Loucy (cell line): ENCODE measurements at regions not wholly inside any gene's neighbourhood (a gene's known extent, or its start where the extent isn't known, plus 50 kb on each side); places are given as distances from the start of the nearest gene placed in this dataset.

Experiments used
- H2AFZ ChIP-seq: fragments of 200-600 bp; sonication (generic); 2 replicates; pipeline ENCODE4 v1.6.0; 2016; ENCODE audit warnings: antibody characterized with exemption, mild to moderate bottlenecking, low read length, moderate library complexity
- H3F3A ChIP-seq: fragments of 200-600 bp; 2 replicates; pipeline ENCODE4 v1.6.0; 2016; ENCODE audit warnings: antibody characterized with exemption, low read depth, mild to moderate bottlenecking
- H3K27me3 ChIP-seq: fragments of 200-600 bp; sonication (generic); 2 replicates; pipeline ENCODE4 v1.6.1; 2014; ENCODE audit warnings: low read length, mild to moderate bottlenecking; ENCODE audit not compliant: insufficient read depth, poor library complexity, severe bottlenecking
- H3K36me3 ChIP-seq: fragments of 200-600 bp; sonication (generic); 2 replicates; pipeline ENCODE4 v1.6.1; 2016; ENCODE audit warnings: low read length; ENCODE audit not compliant: insufficient read depth
- H3K4me1 ChIP-seq: fragments of 200-600 bp; sonication (generic); 2 replicates; pipeline ENCODE4 v1.5.1; 2014; ENCODE audit warnings: low read length, mild to moderate bottlenecking; ENCODE audit not compliant: insufficient read depth, poor library complexity, severe bottlenecking
- H3K4me2 ChIP-seq: fragments of 200-600 bp; sonication (generic); 2 replicates; pipeline ENCODE4 v1.6.0; 2014; ENCODE audit warnings: antibody characterized with exemption, low read length, low read depth, mild to moderate bottlenecking; ENCODE audit not compliant: poor library complexity, severe bottlenecking
- H3K4me3 ChIP-seq: fragments of 200-600 bp; sonication (generic); 2 replicates; pipeline ENCODE4 v1.5.1; 2014; ENCODE audit warnings: low read length, mild to moderate bottlenecking, mixed read lengths; ENCODE audit not compliant: poor library complexity, severe bottlenecking
- H3K79me2 ChIP-seq: fragments of 200-600 bp; sonication (generic); 2 replicates; pipeline ENCODE4 v1.6.1; 2014; ENCODE audit warnings: low read length; ENCODE audit not compliant: insufficient read depth
- H3K9ac ChIP-seq: fragments of 200-600 bp; sonication (generic); 2 replicates; pipeline ENCODE4 v1.6.0; 2014; ENCODE audit warnings: mild to moderate bottlenecking, low read depth, low read length, moderate library complexity; ENCODE audit not compliant: poor library complexity, severe bottlenecking
- H3K9me2 ChIP-seq: fragments of 200-600 bp; sonication (generic); replicated peaks from 2 replicates; pipeline ENCODE4 v1.6.1; 2016; ENCODE audit warnings: low read depth, low read length, mixed read lengths
- H3K9me3 ChIP-seq: fragments of 200-600 bp; sonication (generic); 2 replicates; pipeline ENCODE4 v1.6.1; 2014; ENCODE audit warnings: mild to moderate bottlenecking, antibody characterized with exemption, low read length, low read depth; ENCODE audit not compliant: insufficient read depth
- H4K20me1 ChIP-seq: fragments of 200-600 bp; sonication (generic); 2 replicates; pipeline ENCODE4 v1.6.0; 2014; ENCODE audit warnings: antibody characterized with exemption, low read length, mild to moderate bottlenecking; ENCODE audit not compliant: insufficient read depth, poor library complexity, severe bottlenecking
- EZH2phosphoT487 ChIP-seq: fragments of 200-600 bp; IDR thresholded peaks from 2 replicates; pipeline ENCODE4 v1.6.1; 2018; ENCODE audit warnings: antibody characterized with exemption, mild to moderate bottlenecking, moderate library complexity, borderline replicate concordance
- TF ChIP-seq, protein P1 (sequence below): fragments of 200-600 bp; sonication (generic); conservative IDR thresholded peaks from 2 replicates; pipeline ENCODE4 v1.5.1; 2014; ENCODE audit warnings: mild to moderate bottlenecking, antibody characterized with exemption, low read length

GRCh38 chr18:39375066-39375465 is 1809.5 kb upstream of the CELF4 start:
- Histone ChIP-seq H2AFZ (no peak overlapping the region), H3K36me3 (no peaks in the 10 kb centered on the region), H3K9me2 (no peaks in the 10 kb centered on the region), H3F3A (no peaks in the 10 kb centered on the region), H3K9ac (no peak overlapping the region), H3K9me3 (no peaks in the 10 kb centered on the region), H3K4me3 (no peak overlapping the region), H3K4me1 (no peaks in the 10 kb centered on the region), H4K20me1 (no peaks in the 10 kb centered on the region), H3K27me3 (no peaks in the 10 kb centered on the region), H3K79me2 (no peaks in the 10 kb centered on the region), H3K4me2 (no peak overlapping the region)
- no peak for TF ChIP-seq EZH2phosphoT487
- TF ChIP-seq, protein P1, sequence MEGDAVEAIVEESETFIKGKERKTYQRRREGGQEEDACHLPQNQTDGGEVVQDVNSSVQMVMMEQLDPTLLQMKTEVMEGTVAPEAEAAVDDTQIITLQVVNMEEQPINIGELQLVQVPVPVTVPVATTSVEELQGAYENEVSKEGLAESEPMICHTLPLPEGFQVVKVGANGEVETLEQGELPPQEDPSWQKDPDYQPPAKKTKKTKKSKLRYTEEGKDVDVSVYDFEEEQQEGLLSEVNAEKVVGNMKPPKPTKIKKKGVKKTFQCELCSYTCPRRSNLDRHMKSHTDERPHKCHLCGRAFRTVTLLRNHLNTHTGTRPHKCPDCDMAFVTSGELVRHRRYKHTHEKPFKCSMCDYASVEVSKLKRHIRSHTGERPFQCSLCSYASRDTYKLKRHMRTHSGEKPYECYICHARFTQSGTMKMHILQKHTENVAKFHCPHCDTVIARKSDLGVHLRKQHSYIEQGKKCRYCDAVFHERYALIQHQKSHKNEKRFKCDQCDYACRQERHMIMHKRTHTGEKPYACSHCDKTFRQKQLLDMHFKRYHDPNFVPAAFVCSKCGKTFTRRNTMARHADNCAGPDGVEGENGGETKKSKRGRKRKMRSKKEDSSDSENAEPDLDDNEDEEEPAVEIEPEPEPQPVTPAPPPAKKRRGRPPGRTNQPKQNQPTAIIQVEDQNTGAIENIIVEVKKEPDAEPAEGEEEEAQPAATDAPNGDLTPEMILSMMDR: no peak

- Histone ChIP-seq H3K79me2 (no peaks in the 10 kb centered on the region), H3K9me3 (no peaks in the 10 kb centered on the region), H3K4me1 (peaks cover 3% of the 10 kb centered on the region), H3F3A (no peaks in the 10 kb centered on the region), H3K4me2 (no peak overlapping the region), H3K9ac (no peak overlapping the region), H4K20me1 (no peaks in the 10 kb centered on the region), H2AFZ (no peak overlapping the region), H3K4me3 (no peak overlapping the region), H3K27me3 (no peaks in the 10 kb centered on the region), H3K9me2 (no peaks in the 10 kb centered on the region), H3K36me3 (no peaks in the 10 kb centered on the region)
- no peak for TF ChIP-seq EZH2phosphoT487
- TF ChIP-seq, protein P1: no peak
These were observed 1806.4 kb upstream of the CELF4 start for GRCh38 chr18:39371996-39372395.

- Histone ChIP-seq H3K79me2 (no peaks in the 10 kb centered on the region), H3K4me1 (peaks cover 14% of the 10 kb centered on the region), H2AFZ (no peak overlapping the region), H3K27me3 (no peaks in the 10 kb centered on the region), H3K36me3 (no peaks in the 10 kb centered on the region), H3K4me3 (no peak overlapping the region), H3K9ac (no peak overlapping the region), H3K4me2 (peak overlapping the region; percentile 41), H4K20me1 (no peaks in the 10 kb centered on the region), H3K9me3 (no peaks in the 10 kb centered on the region), H3K9me2 (no peaks in the 10 kb centered on the region), H3F3A (no peaks in the 10 kb centered on the region)
- no peak for TF ChIP-seq EZH2phosphoT487
- TF ChIP-seq, protein P1: no peak
These were observed 1801.1 kb upstream of the CELF4 start for GRCh38 chr18:39366656-39367055.
